ENCODE measurements at regions not wholly inside any gene's neighbourhood (a gene's known extent, or its start where the extent isn't known, plus 50 kb on each side); places are given as distances from the start of the nearest gene placed in this dataset.
"Not testable (repeated sequence)": the region's sequence is repeated elsewhere in the genome, so short reads cannot be mapped to it uniquely, and the experiment has no call there.

GRCh38 chr17:20633268-20634059 lies 53.9 kb downstream of the CDRT15L2 start:
- H3K36me3 Mint-ChIP-seq; POLR2A ChIA-PET (ENCODE audit: partially characterized antibody); H3K4me1 ChIP-seq (ENCODE audit: insufficient read depth, low read length); H3K36me3 ChIP-seq (ENCODE audit: insufficient read depth, low read length); H3K9me3 Mint-ChIP-seq; H3K27me3 Mint-ChIP-seq; H3K27ac ChIP-seq (ENCODE audit: low read depth, low read length); H3K4me3 Mint-ChIP-seq; CTCF ChIA-PET (ENCODE audit: partially characterized antibody); H3K4me3 ChIP-seq (ENCODE audit: low read length in 2 of 2); H3K4me1 Mint-ChIP-seq; intact Hi-C loops (cut with micrococcal nuclease); DNase-seq; H3K27ac Mint-ChIP-seq; H3K9me3 ChIP-seq (ENCODE audit: control insufficient read depth in 1 of 2, low read length in 2 of 2); H3K27me3 ChIP-seq (ENCODE audit: insufficient read depth, low read length): not testable (repeated sequence)

DNA sequence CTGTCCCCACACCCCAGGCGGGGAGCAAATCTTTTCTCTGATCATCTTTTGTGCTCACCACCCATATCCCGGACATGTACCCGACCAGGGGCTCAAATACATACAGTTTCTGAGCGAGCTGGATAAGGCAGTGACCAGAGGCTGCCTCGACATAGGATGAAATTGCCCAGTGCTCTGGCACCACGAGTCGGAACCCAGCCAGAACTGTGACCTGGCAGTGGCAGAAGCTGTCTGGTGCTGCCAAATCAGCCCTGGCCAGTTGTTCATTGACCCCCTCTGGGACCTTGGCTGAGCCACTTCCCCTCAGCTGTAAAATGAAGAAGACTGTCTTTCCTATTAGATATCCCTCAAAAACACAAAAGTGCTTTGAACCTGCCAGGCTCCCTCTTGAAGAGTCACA lies 60.6 kb downstream of the CDRT15L2 start:
- H3K27me3 ChIP-seq (ENCODE audit: insufficient read depth, low read length); H3K36me3 ChIP-seq (ENCODE audit: insufficient read depth, low read length); CTCF ChIA-PET (ENCODE audit: partially characterized antibody); intact Hi-C loops (cut with micrococcal nuclease); H3K27me3 Mint-ChIP-seq; H3K36me3 Mint-ChIP-seq; H3K4me3 ChIP-seq (ENCODE audit: low read length in 2 of 2); H3K4me3 Mint-ChIP-seq; POLR2A ChIA-PET (ENCODE audit: partially characterized antibody); H3K9me3 ChIP-seq (ENCODE audit: control insufficient read depth in 1 of 2, low read length in 2 of 2); H3K27ac Mint-ChIP-seq; H3K4me1 Mint-ChIP-seq; H3K4me1 ChIP-seq (ENCODE audit: insufficient read depth, low read length); DNase-seq; H3K9me3 Mint-ChIP-seq; H3K27ac ChIP-seq (ENCODE audit: low read depth, low read length): not testable (repeated sequence)

DNA sequence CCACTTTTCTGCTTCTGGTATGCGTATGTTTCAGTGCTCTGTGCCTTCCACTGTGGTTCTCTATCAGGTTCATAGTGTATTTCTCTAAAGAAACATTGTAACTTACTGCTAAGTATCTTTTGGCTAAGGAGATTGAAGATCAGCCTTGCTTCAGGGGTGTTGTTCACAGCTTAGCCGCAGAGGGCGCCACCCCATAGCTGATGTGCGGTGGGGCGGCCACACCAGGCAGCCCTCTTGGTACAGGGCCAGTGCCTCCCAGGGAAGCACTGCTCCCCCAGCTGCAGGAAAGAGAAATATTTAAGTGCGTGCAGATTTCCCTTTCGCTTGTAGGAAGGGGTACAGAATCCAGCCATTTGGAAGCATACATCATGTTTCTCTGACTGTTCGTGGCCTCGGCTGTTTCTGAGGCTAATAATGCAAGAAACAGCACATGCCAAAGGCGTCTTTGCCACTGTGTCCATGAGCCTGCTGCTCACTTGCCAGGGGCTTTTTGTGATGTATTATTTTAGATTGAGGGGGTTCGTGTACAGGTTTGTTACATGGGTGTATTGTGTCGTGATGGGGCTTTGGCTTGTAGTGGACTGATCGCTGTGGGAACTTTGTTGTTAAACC lies 67.2 kb downstream of the CDRT15L2 start:
- H3K36me3 Mint-ChIP-seq; intact Hi-C loops (cut with micrococcal nuclease); H3K4me3 ChIP-seq (ENCODE audit: low read length in 2 of 2); H3K9me3 Mint-ChIP-seq; H3K4me1 Mint-ChIP-seq; H3K36me3 ChIP-seq (ENCODE audit: insufficient read depth, low read length); H3K9me3 ChIP-seq (ENCODE audit: control insufficient read depth in 1 of 2, low read length in 2 of 2); POLR2A ChIA-PET (ENCODE audit: partially characterized antibody); H3K4me1 ChIP-seq (ENCODE audit: insufficient read depth, low read length); H3K27ac ChIP-seq (ENCODE audit: low read depth, low read length); CTCF ChIA-PET (ENCODE audit: partially characterized antibody); DNase-seq; H3K4me3 Mint-ChIP-seq; H3K27me3 ChIP-seq (ENCODE audit: insufficient read depth, low read length); H3K27ac Mint-ChIP-seq: not testable (repeated sequence)
- H3K27me3 Mint-ChIP-seq, result peaks cover 11 to 15% of the 10 kb centered on the region in 2 donors

- H3K27me3 Mint-ChIP-seq, result peaks cover 13 to 14% of the 10 kb centered on the region in 2 donors
- H3K36me3 ChIP-seq (ENCODE audit: insufficient read depth, low read length); H3K4me3 Mint-ChIP-seq; H3K36me3 Mint-ChIP-seq; H3K9me3 Mint-ChIP-seq; H3K9me3 ChIP-seq (ENCODE audit: control insufficient read depth in 1 of 2, low read length in 2 of 2); H3K27ac Mint-ChIP-seq; H3K27me3 ChIP-seq (ENCODE audit: insufficient read depth, low read length); POLR2A ChIA-PET (ENCODE audit: partially characterized antibody); DNase-seq; CTCF ChIA-PET (ENCODE audit: partially characterized antibody); H3K4me1 ChIP-seq (ENCODE audit: insufficient read depth, low read length); H3K4me1 Mint-ChIP-seq; intact Hi-C loops (cut with micrococcal nuclease); H3K27ac ChIP-seq (ENCODE audit: low read depth, low read length); H3K4me3 ChIP-seq (ENCODE audit: low read length in 2 of 2): not testable (repeated sequence)
Measured at GRCh38 chr17:20649097-20649767, 69.7 kb downstream of the CDRT15L2 start.

GRCh38 chr17:20651022-20651421 lies 71.5 kb downstream of the CDRT15L2 start:
- CTCF ChIA-PET (ENCODE audit: partially characterized antibody); POLR2A ChIA-PET (ENCODE audit: partially characterized antibody); H3K4me1 ChIP-seq (ENCODE audit: insufficient read depth, low read length); H3K4me1 Mint-ChIP-seq; H3K27ac Mint-ChIP-seq; H3K27ac ChIP-seq (ENCODE audit: low read depth, low read length); H3K36me3 ChIP-seq (ENCODE audit: insufficient read depth, low read length); H3K27me3 ChIP-seq (ENCODE audit: insufficient read depth, low read length); H3K9me3 ChIP-seq (ENCODE audit: control insufficient read depth in 1 of 2, low read length in 2 of 2); H3K4me3 Mint-ChIP-seq; H3K4me3 ChIP-seq (ENCODE audit: low read length in 2 of 2); H3K36me3 Mint-ChIP-seq; H3K9me3 Mint-ChIP-seq; intact Hi-C loops (cut with micrococcal nuclease); DNase-seq: not testable (repeated sequence)
- H3K27me3 Mint-ChIP-seq, result peaks cover 12 to 14% of the 10 kb centered on the region in 2 donors

GRCh38 chr17:20651736-20652135 lies 72.2 kb downstream of the CDRT15L2 start:
- H3K4me3 ChIP-seq (ENCODE audit: low read length in 2 of 2); POLR2A ChIA-PET (ENCODE audit: partially characterized antibody); H3K36me3 Mint-ChIP-seq; DNase-seq; intact Hi-C loops (cut with micrococcal nuclease); H3K9me3 Mint-ChIP-seq; H3K4me3 Mint-ChIP-seq; H3K36me3 ChIP-seq (ENCODE audit: insufficient read depth, low read length); H3K27ac ChIP-seq (ENCODE audit: low read depth, low read length); H3K9me3 ChIP-seq (ENCODE audit: control insufficient read depth in 1 of 2, low read length in 2 of 2); H3K4me1 Mint-ChIP-seq; H3K27me3 ChIP-seq (ENCODE audit: insufficient read depth, low read length); H3K27ac Mint-ChIP-seq; CTCF ChIA-PET (ENCODE audit: partially characterized antibody); H3K4me1 ChIP-seq (ENCODE audit: insufficient read depth, low read length): not testable (repeated sequence)
- peaks cover 11 to 12% of the 10 kb centered on the region in 2 donors for H3K27me3 Mint-ChIP-seq

DNA sequence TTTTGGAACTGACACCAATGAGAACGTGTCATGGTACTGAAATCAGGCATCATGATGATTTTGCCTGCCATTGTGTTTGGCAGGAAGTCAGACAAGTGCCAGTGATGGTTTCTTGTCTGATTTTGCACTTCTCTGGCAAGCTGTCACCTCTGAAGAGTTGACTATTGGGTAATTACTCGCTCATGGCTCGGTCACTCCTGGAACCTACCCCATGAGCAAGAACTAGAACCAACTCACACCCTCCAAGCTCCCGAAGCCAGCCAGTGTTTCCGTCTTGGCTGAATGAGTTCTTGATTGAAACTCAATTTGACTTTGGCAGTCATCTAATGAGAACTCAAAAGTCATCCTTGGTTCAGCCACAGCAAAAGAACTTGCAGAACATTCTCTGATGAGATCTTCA lies 73.9 kb downstream of the CDRT15L2 start:
- H3K36me3 Mint-ChIP-seq; CTCF ChIA-PET (ENCODE audit: partially characterized antibody); DNase-seq; H3K27me3 ChIP-seq (ENCODE audit: insufficient read depth, low read length); H3K27ac ChIP-seq (ENCODE audit: low read depth, low read length); H3K4me3 Mint-ChIP-seq; H3K9me3 ChIP-seq (ENCODE audit: control insufficient read depth in 1 of 2, low read length in 2 of 2); H3K4me1 Mint-ChIP-seq; POLR2A ChIA-PET (ENCODE audit: partially characterized antibody); H3K4me1 ChIP-seq (ENCODE audit: insufficient read depth, low read length); H3K36me3 ChIP-seq (ENCODE audit: insufficient read depth, low read length); H3K9me3 Mint-ChIP-seq; H3K27ac Mint-ChIP-seq; H3K27me3 Mint-ChIP-seq; H3K4me3 ChIP-seq (ENCODE audit: low read length in 2 of 2); intact Hi-C loops (cut with micrococcal nuclease): not testable (repeated sequence)

Data from CD4-positive, alpha-beta memory T cell (primary cell).